ENCODE measurements at regions not wholly inside any gene's neighbourhood (a gene's known extent, or its start where the extent isn't known, plus 50 kb on each side); places are given as distances from the start of the nearest gene placed in this dataset.

DNA sequence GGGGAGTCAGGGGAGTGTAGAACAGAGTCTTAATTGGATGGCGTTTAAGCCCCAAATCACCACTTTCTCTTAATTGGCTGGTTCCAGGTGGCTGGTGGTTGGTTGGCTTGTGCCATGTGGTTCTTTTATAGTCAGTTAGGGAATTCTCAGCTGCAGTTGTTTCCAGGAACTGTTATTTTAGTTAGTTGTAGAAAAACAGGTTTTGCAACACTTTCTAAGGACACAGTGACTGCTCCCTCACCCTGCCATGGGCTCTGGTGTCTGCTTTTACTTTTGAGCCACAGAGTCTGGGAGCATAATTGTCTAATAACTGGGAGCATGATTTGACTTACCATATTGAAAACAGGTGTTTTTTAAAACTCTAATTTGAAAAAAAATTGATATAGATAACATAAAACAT is 75.8 kb upstream of the PCDH18 start:
- ChIA-PET CTCF (no interaction called here), POLR2A (no interaction called here)

DNA sequence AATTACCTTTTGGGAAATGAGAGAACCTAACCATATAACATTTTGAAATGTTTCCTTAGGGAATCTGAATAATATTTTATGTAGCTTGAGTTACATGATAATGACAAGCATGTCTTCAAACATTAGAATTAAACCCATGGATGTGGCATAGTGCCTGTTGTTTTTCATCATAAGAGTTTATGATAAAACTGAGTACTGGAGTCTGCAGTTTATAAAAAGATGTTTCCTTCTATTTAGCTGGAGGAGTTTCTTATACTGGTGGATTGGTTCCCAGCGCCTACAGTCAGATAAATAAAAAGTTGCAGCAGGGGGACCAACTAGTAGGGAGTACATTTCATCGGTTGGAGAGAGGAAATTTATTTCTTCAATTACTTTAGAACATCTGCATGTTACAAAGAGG is 70.1 kb upstream of the PCDH18 start:
- POLR2A ChIA-PET, result no interaction called here
- CTCF ChIA-PET, result no interaction called here

- POLR2A ChIA-PET, result no interaction called here
- CTCF ChIA-PET, result no interaction called here
Measured at GRCh38 chr4:137601934-137602333, 69.6 kb upstream of the PCDH18 start.

- POLR2A ChIA-PET, result no interaction called here
- CTCF ChIA-PET, result no interaction called here
Measured at GRCh38 chr4:137599734-137600133, 67.4 kb upstream of the PCDH18 start.

DNA sequence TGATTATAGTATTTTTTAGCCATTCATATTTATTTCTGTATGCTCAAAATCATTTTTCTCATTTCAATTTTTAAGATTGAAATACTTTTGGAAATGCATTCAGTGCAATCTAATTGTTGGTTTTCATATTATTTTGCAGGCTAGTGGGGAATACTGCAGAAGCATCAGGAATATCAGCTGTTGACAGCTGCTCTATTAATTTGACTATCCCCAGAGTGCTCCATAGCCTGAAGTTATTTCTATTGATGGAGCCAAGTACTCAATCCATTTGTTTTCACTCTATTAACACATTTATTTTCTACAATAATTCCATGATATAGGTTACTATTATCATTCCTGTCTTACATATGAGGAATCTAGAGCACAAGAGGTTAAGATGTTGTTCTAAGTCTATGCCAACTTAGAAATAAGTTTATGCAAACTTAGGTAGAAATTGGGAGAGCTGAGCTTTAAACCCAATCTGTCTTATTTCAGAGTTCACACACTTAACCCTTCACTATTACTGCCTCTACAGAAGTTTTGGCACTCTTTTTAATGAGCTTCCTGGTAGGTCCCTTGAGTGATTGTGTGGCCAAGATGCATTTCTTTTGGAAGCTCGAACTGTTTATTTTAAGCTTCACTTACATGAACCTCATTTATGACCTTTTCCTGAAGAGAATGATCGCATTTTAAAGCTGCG is 65.6 kb upstream of the PCDH18 start:
- ChIA-PET CTCF (no interaction called here), POLR2A (no interaction called here)

DNA sequence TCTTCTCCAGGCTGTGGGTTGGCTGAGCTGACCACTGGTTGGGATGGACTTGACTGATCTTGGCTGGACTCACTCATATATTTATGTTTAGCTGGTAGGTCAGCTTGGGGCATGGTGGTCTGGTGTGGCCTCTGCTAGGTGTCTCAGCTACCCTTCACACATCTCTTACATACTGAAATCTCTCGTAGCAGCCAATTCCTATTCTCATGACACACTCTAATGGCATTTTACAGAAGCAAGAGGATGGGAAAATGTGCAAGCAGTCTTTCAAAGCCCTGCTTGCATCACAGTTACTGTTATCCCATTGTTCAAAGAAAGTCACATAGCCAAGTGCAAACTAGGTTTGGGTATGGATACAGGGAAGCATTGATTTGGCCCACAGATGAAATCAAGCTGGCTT is 55.5 kb upstream of the PCDH18 start:
- POLR2A ChIA-PET, result no interaction called here
- CTCF ChIA-PET, result no interaction called here

DNA sequence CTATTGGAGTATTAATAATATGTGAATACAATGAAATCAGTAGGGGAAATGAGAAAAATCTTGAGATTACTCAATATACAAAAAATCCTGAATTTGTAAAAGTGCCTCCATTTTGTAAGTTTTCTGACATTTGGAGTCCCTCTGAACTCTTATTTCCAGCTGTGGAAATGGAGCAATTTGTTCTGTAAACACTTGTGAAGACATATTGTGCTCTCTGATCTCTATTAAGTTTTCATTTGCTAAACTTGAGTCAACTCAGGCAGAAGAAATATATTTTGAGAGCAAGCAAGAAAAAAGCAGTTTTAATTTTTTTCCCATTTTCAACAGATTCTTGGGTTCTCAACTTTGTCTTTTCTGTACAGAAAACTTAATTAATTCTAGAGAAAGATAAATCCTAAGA is 51.4 kb upstream of the PCDH18 start:
- CTCF ChIA-PET, result no interaction called here

More for the DNA sequence above, 51.4 kb upstream of the PCDH18 start:
- POLR2A ChIA-PET, result no interaction called here

Data from activated CD8-positive, alpha-beta memory T cell treated with anti-CD3 and anti-CD28 coated beads for 36 hours (primary cell).